Glutamatergic neuron (in vitro differentiated cells): ENCODE measurements at regions not wholly inside any gene's neighbourhood (a gene's known extent, or its start where the extent isn't known, plus 50 kb on each side); places are given as distances from the start of the nearest gene placed in this dataset.

Experiments used
- DNase-seq: peaks from one replicate; pipeline ENCODE4 v3.0.0; 2022
- H3K27ac Mint-ChIP-seq: one replicate; pipeline ENCODE4 v1.8.0; 2020; ENCODE audit warnings: mild to moderate bottlenecking, mixed read lengths, inconsistent platforms; ENCODE audit not compliant: unreplicated experiment
- H3K27me3 Mint-ChIP-seq: one replicate; pipeline ENCODE4 v1.8.0; 2020; ENCODE audit warnings: mild to moderate bottlenecking, moderate library complexity, mixed read lengths, inconsistent platforms; ENCODE audit not compliant: unreplicated experiment
- H3K36me3 Mint-ChIP-seq: one replicate; pipeline ENCODE4 v1.8.0; 2020; ENCODE audit warnings: mild to moderate bottlenecking, mixed read lengths, inconsistent platforms; ENCODE audit not compliant: unreplicated experiment
- H3K4me1 Mint-ChIP-seq: one replicate; pipeline ENCODE4 v1.8.0; 2020; ENCODE audit warnings: mild to moderate bottlenecking, low read depth, mixed read lengths, inconsistent platforms; ENCODE audit not compliant: unreplicated experiment
- H3K4me3 Mint-ChIP-seq: one replicate; pipeline ENCODE4 v1.8.0; 2020; ENCODE audit warnings: mild to moderate bottlenecking, mixed read lengths, inconsistent platforms; ENCODE audit not compliant: unreplicated experiment
- H3K9me3 Mint-ChIP-seq: one replicate; pipeline ENCODE4 v1.8.0; 2020; ENCODE audit warnings: mild to moderate bottlenecking, moderate library complexity, mixed read lengths, inconsistent platforms; ENCODE audit not compliant: unreplicated experiment
- CTCF ChIP-seq: fragments of 200-600 bp; sonication (generic); IDR thresholded peaks from one replicate; pipeline ENCODE4 v1.5.0; 2021; ENCODE audit not compliant: partially characterized antibody, unreplicated experiment

GRCh38 chr10:105406488-105406887, 765.4 kb downstream of the SORCS3 start:
- Mint-ChIP-seq H3K4me3 (no peak overlapping the region), H3K4me1 (no peaks in the 10 kb centered on the region), H3K9me3 (no peaks in the 10 kb centered on the region), H3K27me3 (no peaks in the 10 kb centered on the region), H3K36me3 (no peaks in the 10 kb centered on the region), H3K27ac (no peak overlapping the region)
- no peak for TF ChIP-seq CTCF
- no peak for DNase-seq

DNA sequence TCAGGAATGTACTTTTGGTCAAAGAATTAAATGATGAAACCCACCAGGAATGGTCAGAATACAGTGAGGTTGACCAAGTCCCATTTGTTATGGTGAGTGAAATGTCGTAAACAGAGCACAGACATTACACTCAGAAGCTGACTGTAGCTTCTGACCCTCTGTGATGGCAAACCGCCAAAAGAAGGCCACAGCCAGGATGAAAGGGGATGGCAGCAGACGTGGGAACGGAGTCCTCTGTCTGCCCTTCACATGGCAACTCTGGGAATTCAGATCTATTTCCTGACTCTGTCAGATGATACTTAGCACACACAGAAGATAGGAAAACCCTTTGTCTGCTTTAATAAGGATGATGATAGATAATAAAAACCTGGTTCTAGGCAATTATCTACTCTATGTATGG, 757.1 kb downstream of the SORCS3 start:
- Mint-ChIP-seq H3K9me3 (no peaks in the 10 kb centered on the region), H3K4me1 (no peaks in the 10 kb centered on the region), H3K27me3 (no peaks in the 10 kb centered on the region), H3K36me3 (no peaks in the 10 kb centered on the region), H3K27ac (no peak overlapping the region), H3K4me3 (no peak overlapping the region)
- TF ChIP-seq CTCF, result no peak
- no peak for DNase-seq

DNA sequence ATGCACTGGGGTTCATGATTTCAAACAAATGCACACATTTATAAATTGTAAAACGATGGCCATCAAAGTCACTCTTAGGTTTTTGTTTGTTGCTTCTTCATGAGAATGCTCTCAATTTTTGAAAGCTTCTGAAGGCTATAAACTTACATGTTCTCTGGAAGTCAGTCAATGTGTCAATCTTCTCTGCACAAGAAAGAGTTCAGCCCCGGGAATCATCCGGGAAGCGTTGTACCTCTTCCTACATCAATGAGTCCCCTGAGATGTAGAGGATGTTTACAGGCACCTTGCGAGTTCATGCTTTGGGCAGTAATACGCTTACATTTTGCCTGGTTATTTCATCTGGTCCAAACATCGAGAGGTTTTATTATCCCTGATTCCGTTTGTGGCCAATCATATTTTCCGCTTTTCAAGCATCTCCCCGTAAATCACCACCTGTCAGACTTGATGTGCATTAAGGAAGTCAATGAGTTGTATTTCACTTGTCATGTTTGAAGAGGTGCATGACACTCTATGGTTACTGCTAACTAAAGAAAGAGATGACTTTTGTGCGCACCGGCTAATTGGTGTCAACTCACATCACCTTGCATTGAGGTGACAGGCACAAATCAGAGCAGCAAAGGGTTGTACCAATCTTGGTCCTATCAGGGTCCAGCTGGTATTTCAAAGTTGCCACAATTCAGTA, 750.7 kb downstream of the SORCS3 start:
- H3K4me3 Mint-ChIP-seq, result no peak overlapping the region
- no peaks in the 10 kb centered on the region for H3K36me3 Mint-ChIP-seq
- DNase-seq, result no peak
- peaks cover 3% of the 10 kb centered on the region for H3K4me1 Mint-ChIP-seq
- peaks cover 2% of the 10 kb centered on the region for H3K9me3 Mint-ChIP-seq
- H3K27ac Mint-ChIP-seq, result no peak overlapping the region
- no peaks in the 10 kb centered on the region for H3K27me3 Mint-ChIP-seq
- TF ChIP-seq CTCF, result no peak

DNA sequence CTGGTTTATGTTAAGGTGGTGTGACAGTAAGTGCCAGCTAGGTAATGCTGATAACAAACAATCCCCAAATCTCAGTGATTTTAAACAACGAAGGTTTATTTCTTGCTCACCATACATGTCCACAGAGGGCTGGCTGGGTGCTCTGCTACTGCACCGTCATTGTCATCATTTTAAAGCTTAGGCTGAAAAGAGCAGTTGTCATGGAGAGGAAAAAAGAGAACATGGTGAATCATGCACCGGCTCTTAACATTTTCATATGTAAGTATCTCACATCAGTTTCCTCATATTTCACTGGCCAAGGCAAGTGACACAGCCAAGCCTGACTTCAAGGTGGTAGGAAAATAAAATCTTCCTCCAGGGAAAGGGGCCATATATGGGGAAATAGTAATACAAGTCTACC, 746.9 kb downstream of the SORCS3 start:
- no peak overlapping the region for H3K27ac Mint-ChIP-seq
- H3K9me3 Mint-ChIP-seq, result peaks cover 2% of the 10 kb centered on the region
- no peak overlapping the region for H3K4me3 Mint-ChIP-seq
- DNase-seq, result no peak
- H3K4me1 Mint-ChIP-seq, result peaks cover 3% of the 10 kb centered on the region
- TF ChIP-seq CTCF, result no peak
- H3K36me3 Mint-ChIP-seq, result no peaks in the 10 kb centered on the region
- H3K27me3 Mint-ChIP-seq, result no peaks in the 10 kb centered on the region

- Mint-ChIP-seq H3K27me3 (no peaks in the 10 kb centered on the region), H3K9me3 (no peaks in the 10 kb centered on the region), H3K4me1 (no peaks in the 10 kb centered on the region), H3K4me3 (no peak overlapping the region), H3K27ac (no peak overlapping the region), H3K36me3 (no peaks in the 10 kb centered on the region)
- no peak for TF ChIP-seq CTCF
- DNase-seq, result no peak
Observed at GRCh38 chr10:105383978-105384377, 742.9 kb downstream of the SORCS3 start.
